Panc1 (cell line): ENCODE measurements at regions not wholly inside any gene's neighbourhood (a gene's known extent, or its start where the extent isn't known, plus 50 kb on each side); places are given as distances from the start of the nearest gene placed in this dataset.

Experiments
- ATAC-seq: fragments of 200-7000 bp; cut with Tn5 transposase; 2 replicates; pipeline ENCODE4 v1.9.1; 2020; ENCODE audit warnings: mild to moderate bottlenecking, moderate library complexity
- BruUV-seq: library from RNA; stranded (reverse); fragments of 400-500 nt; replicated peaks from 2 replicates; lab custom pipeline; 2021; lab: Mats Ljungman, UMichigan
- CTCF ChIA-PET: fragments of 300-600 bp; sonication (Branson Sonifier 250); formaldehyde crosslinking; loops from one replicate; lab custom pipeline; 2022; ENCODE audit warnings: antibody characterized with exemption; lab: Charles Lee
- POLR2A ChIA-PET: fragments of 300-600 bp; sonication (Branson Sonifier 250); formaldehyde crosslinking; loops from one replicate; lab custom pipeline; 2022; ENCODE audit warnings: antibody characterized with exemption; lab: Charles Lee
- DNase-seq: peaks from one replicate; pipeline ENCODE4 v3.0.0-alpha.2; 2010; ENCODE audit warnings: low read depth, low spot score
- H3K27ac ChIP-seq: 2 replicates; pipeline ENCODE4 v1.5.1; 2011; ENCODE audit warnings: mild to moderate bottlenecking, low read length, inconsistent platforms
- H3K27me3 ChIP-seq: fragments of 200-500 bp; sonication (Bioruptor generic); 2 replicates; pipeline ENCODE4 v1.6.0; 2014; ENCODE audit warnings: low read length, inconsistent platforms; ENCODE audit not compliant: control insufficient read depth, insufficient read depth
- H3K36me3 ChIP-seq: fragments of 200-500 bp; sonication (Bioruptor generic); 2 replicates; pipeline ENCODE4 v1.5.1; 2014; ENCODE audit warnings: inconsistent platforms, mild to moderate bottlenecking, low read length, moderate library complexity; ENCODE audit not compliant: control insufficient read depth, insufficient read depth
- H3K4me1 ChIP-seq: 2 replicates; pipeline ENCODE4 v1.5.1; 2011; ENCODE audit warnings: inconsistent platforms, mild to moderate bottlenecking, low read length, moderate library complexity; ENCODE audit not compliant: control insufficient read depth, insufficient read depth
- H3K4me3 ChIP-seq, 2 experiments: 2 replicates each; pipeline ENCODE4 v1.5.1; 2011 to 2012; ENCODE audit warnings: low read depth in 2 of 2, low read length in 2 of 2, mild to moderate bottlenecking in 2 of 2, inconsistent platforms in 1 of 2, moderate library complexity in 1 of 2
- H3K9me3 ChIP-seq: fragments of 200-500 bp; sonication (Bioruptor generic); 2 replicates; pipeline ENCODE4 v1.5.1; 2014; ENCODE audit warnings: low read depth, mild to moderate bottlenecking, inconsistent platforms, low read length, moderate library complexity; ENCODE audit not compliant: control insufficient read depth, insufficient read depth
- POLR2AphosphoS5 ChIP-seq: IDR thresholded peaks from 2 replicates; pipeline ENCODE4 v1.6.1; 2012; ENCODE audit warnings: mild to moderate bottlenecking, low read depth, low read length, moderate library complexity
- SIN3A ChIP-seq: IDR thresholded peaks from 2 replicates; pipeline ENCODE4 v1.6.1; 2012; ENCODE audit warnings: low read depth, mild to moderate bottlenecking, low read length, moderate library complexity, borderline replicate concordance; ENCODE audit not compliant: insufficient read depth
- TCF7L2 ChIP-seq: IDR thresholded peaks from 2 replicates; pipeline ENCODE4 v1.6.1; 2011; ENCODE audit warnings: mild to moderate bottlenecking, low read depth, low read length, inconsistent platforms
- in situ Hi-C: cut with HindIII; loops from 2 replicates; pipeline ENCODE4 v1.10.0; 2016; ENCODE audit warnings: low sequenced_read_pairs, low pct_unique_long_range_greater_than_20kb
- intact Hi-C: fragments of 100-400 bp; cut with micrococcal nuclease; formaldehyde crosslinking; loops from one replicate; pipeline ENCODE4 v1.10.0; 2022; ENCODE audit not compliant: unreplicated experiment
- TF ChIP-seq, protein P1 (sequence below): fragments of 450-650 bp; IDR thresholded peaks from 2 replicates; pipeline ENCODE4 v1.5.1; 2017; ENCODE audit warnings: mild to moderate bottlenecking
- TF ChIP-seq, protein P2 (sequence below), 2 experiments: IDR thresholded peaks; 2 replicates each; pipeline ENCODE4 v1.6.1; 2011 to 2012; ENCODE audit warnings: low read depth in 2 of 2, control low read depth in 1 of 2, low read length in 1 of 2, mild to moderate bottlenecking in 1 of 2, moderate library complexity in 1 of 2; ENCODE audit not compliant: insufficient read depth in 1 of 2

DNA sequence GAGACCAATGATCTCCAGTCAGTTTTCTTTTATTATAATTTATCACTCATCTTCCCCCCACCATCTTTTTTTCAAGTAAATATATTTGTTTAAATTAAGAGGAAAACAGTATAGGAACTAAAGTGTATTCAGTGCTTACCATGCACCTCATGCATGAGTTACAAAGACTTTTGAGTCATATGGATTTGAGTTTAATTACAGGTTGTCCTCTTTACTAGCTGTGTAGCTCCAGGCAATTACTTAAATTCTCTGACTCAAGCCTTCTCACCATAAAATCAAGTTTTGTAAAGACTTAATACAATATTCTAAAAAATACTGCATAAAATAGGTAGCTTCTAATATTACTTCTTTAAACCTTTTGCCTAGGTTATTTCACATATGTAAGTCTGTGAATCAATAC lies 251.3 kb downstream of the SLC16A7 start:
- ChIA-PET CTCF (no interaction called here), POLR2A (no interaction called here)
- Histone ChIP-seq H3K27ac (no peak overlapping the region), H3K4me3 (no peak overlapping the region), H3K9me3 (no peaks in the 10 kb centered on the region; the same call in 1 of the 2 replicates), H3K27me3 (no peaks in the 10 kb centered on the region), H3K36me3 (no peaks in the 10 kb centered on the region), H3K4me1 (no peaks in the 10 kb centered on the region)
- DNase-seq (no peak), ATAC-seq (no peak)
- TF ChIP-seq POLR2AphosphoS5 (no peak), TCF7L2 (no peak), SIN3A (no peak)
- TF ChIP-seq, protein P1, sequence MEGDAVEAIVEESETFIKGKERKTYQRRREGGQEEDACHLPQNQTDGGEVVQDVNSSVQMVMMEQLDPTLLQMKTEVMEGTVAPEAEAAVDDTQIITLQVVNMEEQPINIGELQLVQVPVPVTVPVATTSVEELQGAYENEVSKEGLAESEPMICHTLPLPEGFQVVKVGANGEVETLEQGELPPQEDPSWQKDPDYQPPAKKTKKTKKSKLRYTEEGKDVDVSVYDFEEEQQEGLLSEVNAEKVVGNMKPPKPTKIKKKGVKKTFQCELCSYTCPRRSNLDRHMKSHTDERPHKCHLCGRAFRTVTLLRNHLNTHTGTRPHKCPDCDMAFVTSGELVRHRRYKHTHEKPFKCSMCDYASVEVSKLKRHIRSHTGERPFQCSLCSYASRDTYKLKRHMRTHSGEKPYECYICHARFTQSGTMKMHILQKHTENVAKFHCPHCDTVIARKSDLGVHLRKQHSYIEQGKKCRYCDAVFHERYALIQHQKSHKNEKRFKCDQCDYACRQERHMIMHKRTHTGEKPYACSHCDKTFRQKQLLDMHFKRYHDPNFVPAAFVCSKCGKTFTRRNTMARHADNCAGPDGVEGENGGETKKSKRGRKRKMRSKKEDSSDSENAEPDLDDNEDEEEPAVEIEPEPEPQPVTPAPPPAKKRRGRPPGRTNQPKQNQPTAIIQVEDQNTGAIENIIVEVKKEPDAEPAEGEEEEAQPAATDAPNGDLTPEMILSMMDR = no peak
- TF ChIP-seq, protein P2, sequence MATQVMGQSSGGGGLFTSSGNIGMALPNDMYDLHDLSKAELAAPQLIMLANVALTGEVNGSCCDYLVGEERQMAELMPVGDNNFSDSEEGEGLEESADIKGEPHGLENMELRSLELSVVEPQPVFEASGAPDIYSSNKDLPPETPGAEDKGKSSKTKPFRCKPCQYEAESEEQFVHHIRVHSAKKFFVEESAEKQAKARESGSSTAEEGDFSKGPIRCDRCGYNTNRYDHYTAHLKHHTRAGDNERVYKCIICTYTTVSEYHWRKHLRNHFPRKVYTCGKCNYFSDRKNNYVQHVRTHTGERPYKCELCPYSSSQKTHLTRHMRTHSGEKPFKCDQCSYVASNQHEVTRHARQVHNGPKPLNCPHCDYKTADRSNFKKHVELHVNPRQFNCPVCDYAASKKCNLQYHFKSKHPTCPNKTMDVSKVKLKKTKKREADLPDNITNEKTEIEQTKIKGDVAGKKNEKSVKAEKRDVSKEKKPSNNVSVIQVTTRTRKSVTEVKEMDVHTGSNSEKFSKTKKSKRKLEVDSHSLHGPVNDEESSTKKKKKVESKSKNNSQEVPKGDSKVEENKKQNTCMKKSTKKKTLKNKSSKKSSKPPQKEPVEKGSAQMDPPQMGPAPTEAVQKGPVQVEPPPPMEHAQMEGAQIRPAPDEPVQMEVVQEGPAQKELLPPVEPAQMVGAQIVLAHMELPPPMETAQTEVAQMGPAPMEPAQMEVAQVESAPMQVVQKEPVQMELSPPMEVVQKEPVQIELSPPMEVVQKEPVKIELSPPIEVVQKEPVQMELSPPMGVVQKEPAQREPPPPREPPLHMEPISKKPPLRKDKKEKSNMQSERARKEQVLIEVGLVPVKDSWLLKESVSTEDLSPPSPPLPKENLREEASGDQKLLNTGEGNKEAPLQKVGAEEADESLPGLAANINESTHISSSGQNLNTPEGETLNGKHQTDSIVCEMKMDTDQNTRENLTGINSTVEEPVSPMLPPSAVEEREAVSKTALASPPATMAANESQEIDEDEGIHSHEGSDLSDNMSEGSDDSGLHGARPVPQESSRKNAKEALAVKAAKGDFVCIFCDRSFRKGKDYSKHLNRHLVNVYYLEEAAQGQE (IDR thresholded peaks at IDR 0.05; ENCODE audit: insufficient read depth in 1 of 2, low read depth in 2 of 2, low read length in 1 of 2) = no peak
- no TSS peak for BruUV-seq
- intact Hi-C loops = no loop called here
- in situ Hi-C loops = no loop called here

DNA sequence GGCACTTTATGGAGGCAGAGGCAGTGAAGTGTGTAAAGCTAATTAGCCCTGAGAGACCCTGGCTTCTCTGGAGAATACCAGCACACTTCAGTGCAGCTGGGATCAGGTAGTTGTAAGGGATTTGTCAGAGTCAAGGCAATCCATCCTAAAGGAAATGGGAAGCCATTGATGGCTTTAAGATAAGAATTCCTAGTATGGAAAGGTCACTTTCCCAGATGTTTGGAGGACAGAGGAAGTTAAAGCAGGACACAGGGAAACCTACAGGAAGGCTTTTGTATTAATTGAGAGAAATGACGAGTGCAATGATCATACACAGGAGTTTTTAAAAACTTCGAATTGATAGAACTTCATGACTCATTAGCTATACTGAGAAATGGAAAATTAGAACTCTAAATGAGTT lies 254.4 kb downstream of the SLC16A7 start:
- in situ Hi-C loops (no loop called here), intact Hi-C loops (no loop called here)
- ChIA-PET CTCF (no interaction called here), POLR2A (no interaction called here)
- no peak overlapping the region for H3K27ac ChIP-seq
- no peaks in the 10 kb centered on the region for H3K4me1 ChIP-seq
- H3K36me3 ChIP-seq = no peaks in the 10 kb centered on the region
- BruUV-seq = no TSS peak
- DNase-seq (no peak), ATAC-seq (no peak)
- no peak overlapping the region for H3K4me3 ChIP-seq
- TF ChIP-seq POLR2AphosphoS5 (no peak), SIN3A (no peak), TCF7L2 (no peak)
- TF ChIP-seq, protein P1 = no peak
- TF ChIP-seq, protein P2 (IDR thresholded peaks at IDR 0.05; ENCODE audit: insufficient read depth in 1 of 2, low read depth in 2 of 2, low read length in 1 of 2) = no peak
- no peaks in the 10 kb centered on the region; the same call in 1 of the 2 replicates for H3K9me3 ChIP-seq
- no peaks in the 10 kb centered on the region for H3K27me3 ChIP-seq
